ENCODE measurements at regions not wholly inside any gene's neighbourhood (a gene's known extent, or its start where the extent isn't known, plus 50 kb on each side); places are given as distances from the start of the nearest gene placed in this dataset.

DNA sequence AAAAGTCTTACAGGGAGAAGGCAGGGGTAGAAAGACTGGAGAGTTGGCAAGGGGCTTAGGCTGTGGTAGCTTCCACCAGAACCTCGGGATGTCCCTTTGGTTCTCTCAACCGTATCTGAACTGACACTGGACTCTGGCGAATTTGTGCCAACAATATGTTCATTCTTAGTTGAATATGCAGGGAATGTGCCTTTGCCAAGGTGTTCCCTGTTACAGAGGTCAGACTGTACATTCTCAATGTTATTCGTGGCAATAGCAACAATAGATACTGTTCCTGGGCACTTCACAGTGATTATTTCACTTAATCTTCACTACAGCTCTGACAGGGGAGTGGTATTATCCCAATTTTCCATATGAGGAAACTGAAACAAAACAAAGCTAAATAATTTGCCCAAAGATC lies 51.5 kb upstream of the RAB3GAP2 start:
- RAD21 ChIA-PET (ENCODE audit: unreplicated experiment): no interaction called here

More for the DNA sequence above, 51.5 kb upstream of the RAB3GAP2 start:
- BruUV-seq (replicated peaks): no TSS peak
- intact Hi-C loops (cut with micrococcal nuclease; ENCODE audit: unreplicated experiment): no loop called here
- no peak overlapping the region for H3K4me3 ChIP-seq
- H3K9ac ChIP-seq (ENCODE audit: control insufficient read depth, insufficient read depth, low read length): no peak overlapping the region
- 24% methylated on average over 4 of the region's 4 CpGs for WGBS (ENCODE audit: insufficient coverage, insufficient replicate concordance, low lambda C conversion rate, missing lambda C conversion rate)
- no peak overlapping the region for H3K4me2 ChIP-seq (ENCODE audit: control insufficient read depth, insufficient read depth)
- no peaks in the 10 kb centered on the region for H3K79me2 ChIP-seq (ENCODE audit: control insufficient read depth, insufficient read depth, low read length)
- H4K20me1 ChIP-seq (ENCODE audit: control insufficient read depth, insufficient read depth): no peaks in the 10 kb centered on the region
- ChIA-PET SMC1A (ENCODE audit: uncharacterized antibody, unreplicated experiment) (interaction anchor here (1.2 to 1.6 kb wide), 2 partner anchors 27 to 36 kb away, joined by 4 to 5 read pairs; no protein-coding TSS in a partner anchor), POLR2A (interaction anchor here (0.6 kb wide), 1 partner anchor 1915 kb away, joined by 6 read pairs; no protein-coding TSS in a partner anchor), CTCF (interaction anchor here (2.1 kb wide), 1 partner anchor 28 kb away, joined by 8 read pairs; no protein-coding TSS in a partner anchor)
- no peak for TF ChIP-seq SP1 (IDR thresholded peaks at IDR 0.05; ENCODE audit: low read depth, low read length)
- no peak for TF ChIP-seq YY1 (IDR thresholded peaks at IDR 0.05; ENCODE audit: low read depth, low read length)
- TF ChIP-seq, protein P1, sequence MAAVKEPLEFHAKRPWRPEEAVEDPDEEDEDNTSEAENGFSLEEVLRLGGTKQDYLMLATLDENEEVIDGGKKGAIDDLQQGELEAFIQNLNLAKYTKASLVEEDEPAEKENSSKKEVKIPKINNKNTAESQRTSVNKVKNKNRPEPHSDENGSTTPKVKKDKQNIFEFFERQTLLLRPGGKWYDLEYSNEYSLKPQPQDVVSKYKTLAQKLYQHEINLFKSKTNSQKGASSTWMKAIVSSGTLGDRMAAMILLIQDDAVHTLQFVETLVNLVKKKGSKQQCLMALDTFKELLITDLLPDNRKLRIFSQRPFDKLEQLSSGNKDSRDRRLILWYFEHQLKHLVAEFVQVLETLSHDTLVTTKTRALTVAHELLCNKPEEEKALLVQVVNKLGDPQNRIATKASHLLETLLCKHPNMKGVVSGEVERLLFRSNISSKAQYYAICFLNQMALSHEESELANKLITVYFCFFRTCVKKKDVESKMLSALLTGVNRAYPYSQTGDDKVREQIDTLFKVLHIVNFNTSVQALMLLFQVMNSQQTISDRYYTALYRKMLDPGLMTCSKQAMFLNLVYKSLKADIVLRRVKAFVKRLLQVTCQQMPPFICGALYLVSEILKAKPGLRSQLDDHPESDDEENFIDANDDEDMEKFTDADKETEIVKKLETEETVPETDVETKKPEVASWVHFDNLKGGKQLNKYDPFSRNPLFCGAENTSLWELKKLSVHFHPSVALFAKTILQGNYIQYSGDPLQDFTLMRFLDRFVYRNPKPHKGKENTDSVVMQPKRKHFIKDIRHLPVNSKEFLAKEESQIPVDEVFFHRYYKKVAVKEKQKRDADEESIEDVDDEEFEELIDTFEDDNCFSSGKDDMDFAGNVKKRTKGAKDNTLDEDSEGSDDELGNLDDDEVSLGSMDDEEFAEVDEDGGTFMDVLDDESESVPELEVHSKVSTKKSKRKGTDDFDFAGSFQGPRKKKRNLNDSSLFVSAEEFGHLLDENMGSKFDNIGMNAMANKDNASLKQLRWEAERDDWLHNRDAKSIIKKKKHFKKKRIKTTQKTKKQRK (IDR thresholded peaks at IDR 0.05; ENCODE audit: low read depth, low read length): no peak
- TF ChIP-seq, protein P2, sequence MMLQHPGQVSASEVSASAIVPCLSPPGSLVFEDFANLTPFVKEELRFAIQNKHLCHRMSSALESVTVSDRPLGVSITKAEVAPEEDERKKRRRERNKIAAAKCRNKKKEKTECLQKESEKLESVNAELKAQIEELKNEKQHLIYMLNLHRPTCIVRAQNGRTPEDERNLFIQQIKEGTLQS (IDR thresholded peaks at IDR 0.05; ENCODE audit: borderline replicate concordance, extremely low read depth, low read depth, low read length): no peak
- TF ChIP-seq BMI1 (IDR thresholded peaks at IDR 0.05; ENCODE audit: borderline replicate concordance): no peak
- TF ChIP-seq ZNF687 (IDR thresholded peaks at IDR 0.05): no peak
- no peak for TF ChIP-seq HDAC6 (IDR thresholded peaks at IDR 0.05; ENCODE audit: unreplicated experiment)
- TF ChIP-seq NFYA (IDR thresholded peaks at IDR 0.05; ENCODE audit: borderline replicate concordance, low read depth, low read length): no peak
- no peak for TF ChIP-seq BCL11A (IDR thresholded peaks at IDR 0.05; ENCODE audit: low read depth, low read length)
- no peak for TF ChIP-seq FOXK2 (IDR thresholded peaks at IDR 0.05)
- TF ChIP-seq ZNF207 (IDR thresholded peaks at IDR 0.05; ENCODE audit: borderline replicate concordance): no peak
- TF ChIP-seq SPI1 (IDR thresholded peaks at IDR 0.05; ENCODE audit: borderline replicate concordance, insufficient read depth, low read depth, low read length): no peak
- TF ChIP-seq, protein P3, sequence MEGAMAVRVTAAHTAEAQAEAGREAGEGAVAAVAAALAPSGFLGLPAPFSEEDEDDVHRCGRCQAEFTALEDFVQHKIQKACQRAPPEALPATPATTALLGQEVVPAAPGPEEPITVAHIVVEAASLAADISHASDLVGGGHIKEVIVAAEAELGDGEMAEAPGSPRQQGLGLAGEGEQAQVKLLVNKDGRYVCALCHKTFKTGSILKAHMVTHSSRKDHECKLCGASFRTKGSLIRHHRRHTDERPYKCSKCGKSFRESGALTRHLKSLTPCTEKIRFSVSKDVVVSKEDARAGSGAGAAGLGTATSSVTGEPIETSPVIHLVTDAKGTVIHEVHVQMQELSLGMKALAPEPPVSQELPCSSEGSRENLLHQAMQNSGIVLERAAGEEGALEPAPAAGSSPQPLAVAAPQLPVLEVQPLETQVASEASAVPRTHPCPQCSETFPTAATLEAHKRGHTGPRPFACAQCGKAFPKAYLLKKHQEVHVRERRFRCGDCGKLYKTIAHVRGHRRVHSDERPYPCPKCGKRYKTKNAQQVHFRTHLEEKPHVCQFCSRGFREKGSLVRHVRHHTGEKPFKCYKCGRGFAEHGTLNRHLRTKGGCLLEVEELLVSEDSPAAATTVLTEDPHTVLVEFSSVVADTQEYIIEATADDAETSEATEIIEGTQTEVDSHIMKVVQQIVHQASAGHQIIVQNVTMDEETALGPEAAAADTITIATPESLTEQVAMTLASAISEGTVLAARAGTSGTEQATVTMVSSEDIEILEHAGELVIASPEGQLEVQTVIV (IDR thresholded peaks at IDR 0.05; ENCODE audit: borderline replicate concordance, partially characterized antibody): no peak
- no peak for TF ChIP-seq SREBF2 (IDR thresholded peaks at IDR 0.05; ENCODE audit: low read length)
- H3K27me3 ChIP-seq (replicated peaks in 1 of 2; ENCODE audit: control insufficient read depth in 2 of 2, insufficient read depth in 2 of 2, low read length in 1 of 2): no peaks in the 10 kb centered on the region
- H2AFZ ChIP-seq (ENCODE audit: control insufficient read depth, low read depth, low read length): no peak overlapping the region
- DNase-seq (ENCODE audit: low read depth, low spot score): no peak
- H3K9me3 ChIP-seq (replicated peaks; ENCODE audit: control insufficient read depth, insufficient read depth, low read length): no peaks in the 10 kb centered on the region
- FAIRE-seq: no peak
- H3K27ac ChIP-seq (ENCODE audit: control insufficient read depth, insufficient read depth): no peak overlapping the region
- no peaks in the 10 kb centered on the region for H3K4me1 ChIP-seq (ENCODE audit: control insufficient read depth, insufficient read depth, low read length)
- in situ Hi-C loops (cut with MboI): no loop called here
- H3K36me3 ChIP-seq (ENCODE audit: control insufficient read depth in 2 of 2, insufficient read depth in 2 of 2, low read length in 1 of 2): no peaks in the 10 kb centered on the region
- ATAC-seq: no peak
